Activated naive CD8-positive, alpha-beta T cell treated with anti-CD3 and anti-CD28 coated beads, Interleukin-2, amount 10 ng/mL, durations not matched to agents 7 days and 5 days (primary cell): ENCODE measurements at regions not wholly inside any gene's neighbourhood (a gene's known extent, or its start where the extent isn't known, plus 50 kb on each side); places are given as distances from the start of the nearest gene placed in this dataset.

Source experiments
- ATAC-seq: fragments of 150-1000 bp; cut with Tn5 transposase; one replicate; pipeline ENCODE4 v1.10.0; 2021; ENCODE audit warnings: low read depth, moderate library complexity
- POLR2A ChIA-PET: fragments of 350-600 bp; sonication (Branson Sonifier 250); formaldehyde crosslinking; loops from one replicate; lab custom pipeline; 2021; ENCODE audit warnings: antibody characterized with exemption; lab: Charles Lee
- DNase-seq: peaks from one replicate; pipeline ENCODE4 v3.0.0; 2021
- H3K27ac Mint-ChIP-seq: one replicate; pipeline ENCODE4 v1.8.0; 2022; ENCODE audit warnings: mild to moderate bottlenecking, mixed read lengths
- H3K27me3 Mint-ChIP-seq: one replicate; pipeline ENCODE4 v1.8.0; 2022; ENCODE audit warnings: mild to moderate bottlenecking, moderate library complexity, mixed read lengths
- H3K36me3 Mint-ChIP-seq: one replicate; pipeline ENCODE4 v1.8.0; 2021; ENCODE audit warnings: mild to moderate bottlenecking, mixed read lengths
- H3K4me1 Mint-ChIP-seq: one replicate; pipeline ENCODE4 v1.8.0; 2021; ENCODE audit warnings: mixed read lengths
- H3K4me3 Mint-ChIP-seq: one replicate; pipeline ENCODE4 v1.8.0; 2022; ENCODE audit warnings: mild to moderate bottlenecking, moderate library complexity, mixed read lengths
- H3K9me3 Mint-ChIP-seq: one replicate; pipeline ENCODE4 v1.8.0; 2021; ENCODE audit warnings: mixed read lengths

- H3K9me3 Mint-ChIP-seq: peaks cover 10% of the 10 kb centered on the region
- no peaks in the 10 kb centered on the region for H3K27me3 Mint-ChIP-seq
- POLR2A ChIA-PET: no interaction called here
- H3K4me1 Mint-ChIP-seq: no peaks in the 10 kb centered on the region
- no peak overlapping the region for H3K27ac Mint-ChIP-seq
- no peak overlapping the region for H3K4me3 Mint-ChIP-seq
- H3K36me3 Mint-ChIP-seq: no peaks in the 10 kb centered on the region
- DNase-seq: no peak
- no peak for ATAC-seq
These were observed 334.5 kb upstream of the SLC7A11 start for GRCh38 chr4:138576684-138577083.

DNA sequence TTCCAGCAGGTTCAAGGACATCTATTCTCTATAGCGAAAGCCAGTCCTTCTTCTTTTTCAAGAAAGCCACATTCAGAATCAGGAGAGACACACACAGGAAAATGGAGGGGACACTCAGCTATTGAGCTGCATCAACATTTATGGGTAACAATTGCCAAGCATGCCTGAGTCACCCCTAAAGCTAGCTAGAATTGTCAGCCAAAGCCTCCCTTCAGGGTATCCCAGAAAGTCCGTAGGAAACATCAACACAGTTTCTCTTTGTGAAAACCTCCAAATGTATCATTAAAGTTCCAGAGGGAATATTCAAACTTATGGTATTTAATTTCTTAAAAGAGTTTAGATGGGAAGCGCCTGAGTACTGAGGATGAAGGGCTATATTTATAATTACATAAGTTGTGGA is 331.1 kb upstream of the SLC7A11 start:
- peaks cover 8% of the 10 kb centered on the region for H3K9me3 Mint-ChIP-seq
- no peak overlapping the region for H3K4me3 Mint-ChIP-seq
- DNase-seq: no peak
- POLR2A ChIA-PET: no interaction called here
- no peaks in the 10 kb centered on the region for H3K27me3 Mint-ChIP-seq
- ATAC-seq: no peak
- no peaks in the 10 kb centered on the region for H3K4me1 Mint-ChIP-seq
- no peak overlapping the region for H3K27ac Mint-ChIP-seq
- H3K36me3 Mint-ChIP-seq: no peaks in the 10 kb centered on the region

DNA sequence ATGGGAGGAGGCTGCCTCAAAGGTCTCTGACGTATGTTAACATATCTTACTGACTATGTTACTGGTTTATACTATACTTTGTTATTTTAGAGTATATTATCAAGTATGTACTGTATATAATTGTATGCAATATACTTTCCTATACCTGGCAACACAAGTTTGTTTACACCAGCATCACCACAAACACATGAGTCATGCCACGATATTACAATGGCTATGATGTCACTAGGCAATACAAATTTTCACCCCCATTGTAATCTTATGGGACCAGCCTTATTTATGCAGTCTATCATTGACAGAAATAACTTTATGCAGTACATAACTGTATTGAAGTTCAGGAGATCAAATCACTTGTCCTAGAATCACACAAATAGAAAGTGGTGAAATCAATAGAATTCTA is 329.9 kb upstream of the SLC7A11 start:
- ATAC-seq (no peak), DNase-seq (no peak)
- H3K4me3 Mint-ChIP-seq: no peak overlapping the region
- POLR2A ChIA-PET: no interaction called here
- no peaks in the 10 kb centered on the region for H3K36me3 Mint-ChIP-seq
- peaks cover 1% of the 10 kb centered on the region for H3K9me3 Mint-ChIP-seq
- no peaks in the 10 kb centered on the region for H3K4me1 Mint-ChIP-seq
- H3K27me3 Mint-ChIP-seq: no peaks in the 10 kb centered on the region
- H3K27ac Mint-ChIP-seq: no peak overlapping the region

DNA sequence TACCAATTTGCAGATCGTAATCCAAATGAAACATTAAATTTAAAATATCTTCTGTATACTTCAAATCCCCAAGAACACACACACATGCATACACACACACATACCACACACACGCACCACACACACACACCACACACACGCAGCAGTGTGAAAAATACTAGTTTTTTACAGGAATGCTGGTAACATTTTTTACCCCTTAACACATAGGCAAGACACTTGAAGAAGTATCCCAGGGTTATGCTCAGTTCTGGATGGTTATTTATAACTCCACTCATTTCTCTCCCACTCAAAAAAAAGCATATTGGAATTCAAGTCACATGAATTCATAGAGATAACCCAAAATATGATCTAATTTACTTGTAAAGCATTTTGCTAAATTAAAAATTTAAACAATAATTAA is 325.5 kb upstream of the SLC7A11 start:
- H3K9me3 Mint-ChIP-seq: no peaks in the 10 kb centered on the region
- DNase-seq (no peak), ATAC-seq (no peak)
- no peaks in the 10 kb centered on the region for H3K4me1 Mint-ChIP-seq
- H3K4me3 Mint-ChIP-seq: no peak overlapping the region
- no peak overlapping the region for H3K27ac Mint-ChIP-seq
- H3K36me3 Mint-ChIP-seq: no peaks in the 10 kb centered on the region
- no peaks in the 10 kb centered on the region for H3K27me3 Mint-ChIP-seq
- POLR2A ChIA-PET: no interaction called here

- Mint-ChIP-seq H3K27me3 (no peaks in the 10 kb centered on the region), H3K4me3 (no peak overlapping the region), H3K36me3 (no peaks in the 10 kb centered on the region), H3K27ac (no peak overlapping the region), H3K4me1 (no peaks in the 10 kb centered on the region), H3K9me3 (no peaks in the 10 kb centered on the region)
- no peak for DNase-seq
- no peak for ATAC-seq
- POLR2A ChIA-PET: no interaction called here
These were observed 323.4 kb upstream of the SLC7A11 start for GRCh38 chr4:138565576-138565975.

DNA sequence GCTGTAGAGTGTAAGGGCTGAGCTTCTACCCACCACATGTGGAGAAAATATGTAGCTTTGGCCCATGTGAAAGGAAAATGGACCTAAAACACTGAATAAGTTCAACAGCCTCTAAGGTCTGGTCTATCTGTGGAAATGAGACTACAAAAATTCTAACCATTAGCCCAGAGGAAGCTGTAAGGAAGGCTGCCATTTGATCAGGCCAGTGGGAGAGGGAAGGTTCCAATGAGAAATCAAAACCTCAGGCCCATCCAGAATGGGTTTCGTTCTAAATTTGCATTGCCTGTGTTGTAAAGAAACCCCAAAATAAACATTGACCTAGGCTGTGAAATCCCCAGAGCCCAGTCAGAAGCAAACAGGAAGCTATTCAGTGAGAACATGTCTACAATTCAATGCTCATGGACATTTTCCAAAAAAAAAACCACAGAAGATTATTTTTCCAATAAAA is 320.4 kb upstream of the SLC7A11 start:
- Mint-ChIP-seq H3K4me3 (no peak overlapping the region), H3K36me3 (no peaks in the 10 kb centered on the region), H3K4me1 (no peaks in the 10 kb centered on the region), H3K9me3 (no peaks in the 10 kb centered on the region), H3K27ac (no peak overlapping the region), H3K27me3 (no peaks in the 10 kb centered on the region)
- no peak for ATAC-seq
- POLR2A ChIA-PET: no interaction called here
- DNase-seq: no peak

DNA sequence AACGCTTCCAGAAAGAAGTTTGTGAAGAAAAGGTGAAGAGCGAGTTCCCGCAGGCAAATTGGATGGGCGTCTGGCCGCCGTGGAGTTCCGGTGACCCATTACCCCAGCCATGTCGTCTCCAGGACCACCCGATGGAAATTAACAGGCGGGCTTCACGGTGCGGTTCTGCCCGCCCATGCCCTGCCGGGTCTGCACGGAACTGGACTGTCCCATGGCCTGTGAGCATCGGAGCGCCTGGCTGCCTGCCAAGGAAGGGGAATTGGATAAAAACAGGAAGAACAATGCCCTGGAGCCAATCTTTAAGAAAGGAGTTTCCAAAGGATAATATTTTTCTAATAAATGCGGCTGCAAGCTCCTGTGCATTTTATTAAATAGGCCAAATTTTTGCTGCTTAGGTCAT is 319.8 kb upstream of the SLC7A11 start:
- no peak overlapping the region for H3K27ac Mint-ChIP-seq
- H3K36me3 Mint-ChIP-seq: no peaks in the 10 kb centered on the region
- H3K9me3 Mint-ChIP-seq: no peaks in the 10 kb centered on the region
- no peaks in the 10 kb centered on the region for H3K27me3 Mint-ChIP-seq
- H3K4me3 Mint-ChIP-seq: no peak overlapping the region
- H3K4me1 Mint-ChIP-seq: no peaks in the 10 kb centered on the region
- no peak for ATAC-seq
- no peak for DNase-seq
- POLR2A ChIA-PET: no interaction called here

- no peaks in the 10 kb centered on the region for H3K27me3 Mint-ChIP-seq
- POLR2A ChIA-PET: no interaction called here
- H3K4me1 Mint-ChIP-seq: no peaks in the 10 kb centered on the region
- no peaks in the 10 kb centered on the region for H3K9me3 Mint-ChIP-seq
- no peaks in the 10 kb centered on the region for H3K36me3 Mint-ChIP-seq
- H3K27ac Mint-ChIP-seq: no peak overlapping the region
- ATAC-seq: no peak
- DNase-seq: no peak
- no peak overlapping the region for H3K4me3 Mint-ChIP-seq
These were observed 319.2 kb upstream of the SLC7A11 start for GRCh38 chr4:138561276-138561880.

DNA sequence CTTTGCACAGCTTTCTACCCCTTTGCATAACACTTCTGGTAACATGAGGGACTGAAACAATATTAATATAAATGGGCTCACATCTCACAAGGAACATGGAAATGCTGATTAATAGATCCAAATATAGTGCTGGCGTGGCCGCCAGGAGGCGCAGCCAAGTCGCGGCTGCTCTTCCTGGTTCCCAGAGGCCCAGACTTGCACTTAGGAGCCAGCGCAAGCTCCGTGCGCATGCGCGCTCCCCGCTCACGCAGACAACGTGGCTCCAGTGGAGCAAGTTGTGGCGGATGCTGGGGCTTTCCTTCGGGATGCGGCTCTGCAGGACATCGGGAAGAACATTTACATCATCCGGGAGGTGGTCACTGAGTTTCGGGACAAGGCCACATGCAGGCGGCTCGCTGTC is 318.3 kb upstream of the SLC7A11 start:
- Mint-ChIP-seq H3K36me3 (no peaks in the 10 kb centered on the region), H3K27me3 (no peaks in the 10 kb centered on the region), H3K9me3 (no peaks in the 10 kb centered on the region), H3K4me3 (no peak overlapping the region), H3K4me1 (no peaks in the 10 kb centered on the region), H3K27ac (no peak overlapping the region)
- DNase-seq (no peak), ATAC-seq (no peak)
- POLR2A ChIA-PET: no interaction called here

GRCh38 chr4:138558886-138559285 is 316.7 kb upstream of the SLC7A11 start:
- no peaks in the 10 kb centered on the region for H3K36me3 Mint-ChIP-seq
- H3K4me3 Mint-ChIP-seq: no peak overlapping the region
- DNase-seq: no peak
- POLR2A ChIA-PET: no interaction called here
- ATAC-seq: no peak
- H3K4me1 Mint-ChIP-seq: no peaks in the 10 kb centered on the region
- no peaks in the 10 kb centered on the region for H3K27me3 Mint-ChIP-seq
- H3K9me3 Mint-ChIP-seq: no peaks in the 10 kb centered on the region
- no peak overlapping the region for H3K27ac Mint-ChIP-seq

GRCh38 chr4:138555584-138555983 is 313.4 kb upstream of the SLC7A11 start:
- Mint-ChIP-seq H3K4me1 (no peaks in the 10 kb centered on the region), H3K27me3 (no peaks in the 10 kb centered on the region), H3K4me3 (no peak overlapping the region), H3K9me3 (peaks cover 6% of the 10 kb centered on the region), H3K27ac (no peak overlapping the region), H3K36me3 (no peaks in the 10 kb centered on the region)
- POLR2A ChIA-PET: no interaction called here
- no peak for ATAC-seq
- DNase-seq: no peak

- ATAC-seq (no peak), DNase-seq (no peak)
- POLR2A ChIA-PET: no interaction called here
- H3K27ac Mint-ChIP-seq: no peak overlapping the region
- H3K36me3 Mint-ChIP-seq: no peaks in the 10 kb centered on the region
- no peaks in the 10 kb centered on the region for H3K27me3 Mint-ChIP-seq
- no peak overlapping the region for H3K4me3 Mint-ChIP-seq
- no peaks in the 10 kb centered on the region for H3K4me1 Mint-ChIP-seq
- peaks cover 6% of the 10 kb centered on the region for H3K9me3 Mint-ChIP-seq
These were observed 313.0 kb upstream of the SLC7A11 start for GRCh38 chr4:138555108-138555507.

DNA sequence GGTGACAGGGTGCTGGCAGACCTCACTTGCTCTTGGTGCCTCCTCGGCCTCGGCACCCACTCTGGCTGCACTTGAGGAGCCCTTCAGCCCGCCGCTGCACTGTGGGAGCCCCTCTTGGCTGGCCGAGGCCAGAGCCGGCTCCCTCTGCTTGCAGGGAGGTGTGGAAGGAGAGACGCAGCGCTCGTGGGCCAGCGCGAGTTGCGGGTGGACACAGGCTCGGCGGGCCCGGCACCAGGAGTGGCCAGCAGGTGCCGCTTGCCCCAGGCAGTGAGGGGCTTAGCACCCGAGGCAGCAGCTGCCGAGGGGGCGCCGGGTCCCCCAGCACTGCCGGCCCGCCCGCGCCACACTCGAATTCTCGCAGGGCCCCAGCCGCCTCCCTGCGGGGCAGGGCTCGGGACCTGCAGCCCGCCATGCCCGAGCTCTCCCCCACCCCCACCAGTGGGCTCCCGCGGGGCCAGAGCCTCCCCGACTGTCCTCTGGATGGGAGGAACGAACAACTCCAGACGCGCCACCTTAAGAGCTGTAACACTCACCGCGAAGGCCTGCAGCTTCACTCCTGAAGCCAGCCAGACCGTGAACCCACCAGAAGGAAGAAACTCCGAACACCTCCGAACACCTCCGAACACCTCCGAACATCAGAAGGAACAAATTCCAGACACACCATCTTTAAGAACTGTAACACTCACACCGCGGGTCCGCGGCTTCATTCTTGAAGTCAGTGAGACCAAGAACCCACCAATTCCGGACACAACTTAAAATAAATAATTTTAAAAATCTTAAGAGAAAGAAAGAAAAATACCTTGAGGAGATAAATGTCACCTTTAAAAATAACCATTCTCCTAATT is 311.1 kb upstream of the SLC7A11 start:
- H3K4me1 Mint-ChIP-seq: no peaks in the 10 kb centered on the region

DNA sequence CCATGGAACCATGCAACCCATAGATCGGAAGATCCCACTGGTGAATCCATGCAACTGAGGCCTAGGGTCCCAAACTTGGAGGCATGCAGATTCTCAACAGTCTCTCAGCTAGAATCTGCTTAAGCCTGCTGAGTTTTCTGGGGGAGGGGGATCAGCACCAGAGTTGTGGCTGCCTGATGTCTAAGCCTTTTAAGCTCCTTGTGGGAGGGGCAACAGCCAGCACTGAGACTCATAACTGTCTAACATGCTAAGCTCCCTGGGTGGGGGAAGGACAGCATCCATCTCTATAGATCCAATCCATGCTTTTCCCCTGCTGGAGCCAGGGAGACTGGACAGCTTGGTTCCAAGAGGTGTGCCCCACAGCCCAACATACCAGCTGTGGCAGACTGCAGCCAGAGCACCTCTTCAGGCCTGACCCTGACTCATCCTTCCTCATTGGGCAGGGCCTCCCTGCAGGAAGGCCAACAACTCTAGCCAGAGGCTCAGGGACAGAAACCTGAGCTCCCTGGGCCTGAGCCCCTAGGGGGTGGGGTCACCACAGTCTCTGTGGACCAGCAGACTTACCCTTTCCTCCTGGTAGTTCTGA is 300.1 kb upstream of the SLC7A11 start:
- H3K4me1 Mint-ChIP-seq: no peaks in the 10 kb centered on the region
- no peaks in the 10 kb centered on the region for H3K27me3 Mint-ChIP-seq
- DNase-seq (no peak), ATAC-seq (no peak)
- H3K27ac Mint-ChIP-seq: no peak overlapping the region
- peaks cover 4% of the 10 kb centered on the region for H3K9me3 Mint-ChIP-seq
- no peaks in the 10 kb centered on the region for H3K36me3 Mint-ChIP-seq
- no peak overlapping the region for H3K4me3 Mint-ChIP-seq
- POLR2A ChIA-PET: no interaction called here

More for the DNA sequence above, 311.1 kb upstream of the SLC7A11 start:
- ATAC-seq (no peak), DNase-seq (no peak)
- peaks cover 6% of the 10 kb centered on the region for H3K9me3 Mint-ChIP-seq
- H3K27ac Mint-ChIP-seq: no peak overlapping the region
- POLR2A ChIA-PET: no interaction called here
- H3K36me3 Mint-ChIP-seq: no peaks in the 10 kb centered on the region
- no peak overlapping the region for H3K4me3 Mint-ChIP-seq
- H3K27me3 Mint-ChIP-seq: no peaks in the 10 kb centered on the region
